ENCODE measurements at regions not wholly inside any gene's neighbourhood (a gene's known extent, or its start where the extent isn't known, plus 50 kb on each side); places are given as distances from the start of the nearest gene placed in this dataset.

DNA sequence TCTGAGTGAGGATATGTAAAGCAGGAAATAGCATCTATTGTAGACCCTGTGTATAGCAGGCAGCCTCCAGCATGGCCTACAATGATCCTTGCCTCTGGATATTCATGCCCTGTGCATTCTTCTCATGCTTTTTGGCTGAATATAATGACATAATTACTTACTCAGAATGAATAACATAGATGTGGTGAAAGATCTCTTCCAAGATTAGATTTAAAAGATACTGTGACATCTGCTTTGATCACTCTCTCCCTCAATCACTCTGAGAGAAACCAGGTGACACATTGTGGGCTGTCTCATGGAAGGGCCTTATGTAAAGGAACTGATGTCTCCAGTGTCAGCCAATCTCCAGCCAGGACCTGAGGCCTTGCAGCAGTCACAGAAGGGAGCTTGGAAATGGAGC lies 376.7 kb downstream of the DNAH5 start:
- H3K27me3 ChIP-seq (ENCODE audit: insufficient read depth, insufficient read length), result no peaks in the 10 kb centered on the region
- no peak for DNase-seq (ENCODE audit: low read depth, low spot score)
- no peaks in the 10 kb centered on the region for H3K4me1 ChIP-seq (ENCODE audit: insufficient read depth, insufficient read length)
- TF ChIP-seq SUZ12 (IDR thresholded peaks at IDR 0.05; ENCODE audit: extremely low read depth, insufficient read depth, insufficient read length) (no peak), ZNF274 (IDR thresholded peaks at IDR 0.05; ENCODE audit: low read depth, low read length) (no peak), YY1 (IDR thresholded peaks at IDR 0.05; ENCODE audit: insufficient read depth, insufficient read length) (no peak)
- no peak overlapping the region for H3K9ac ChIP-seq (ENCODE audit: insufficient read length, low read depth)
- no peaks in the 10 kb centered on the region for H3K9me3 ChIP-seq (ENCODE audit: insufficient read depth, low read length)
- H3K4me3 ChIP-seq (ENCODE audit: insufficient read length, low read depth), result no peak overlapping the region
- H3K36me3 ChIP-seq (ENCODE audit: insufficient read depth, insufficient read length, low read length), result no peaks in the 10 kb centered on the region

- DNase-seq (ENCODE audit: low read depth, low spot score), result no peak
- TF ChIP-seq YY1 (IDR thresholded peaks at IDR 0.05; ENCODE audit: insufficient read depth, insufficient read length) (no peak), SUZ12 (IDR thresholded peaks at IDR 0.05; ENCODE audit: extremely low read depth, insufficient read depth, insufficient read length) (no peak), ZNF274 (IDR thresholded peaks at IDR 0.05; ENCODE audit: low read depth, low read length) (no peak)
- Histone ChIP-seq H3K36me3 (ENCODE audit: insufficient read depth, insufficient read length, low read length) (no peaks in the 10 kb centered on the region), H3K9me3 (ENCODE audit: insufficient read depth, low read length) (no peaks in the 10 kb centered on the region), H3K4me1 (ENCODE audit: insufficient read depth, insufficient read length) (no peaks in the 10 kb centered on the region), H3K27me3 (ENCODE audit: insufficient read depth, insufficient read length) (no peaks in the 10 kb centered on the region), H3K4me3 (ENCODE audit: insufficient read length, low read depth) (no peak overlapping the region), H3K9ac (ENCODE audit: insufficient read length, low read depth) (no peak overlapping the region)
Observed at GRCh38 chr5:13566871-13567339, 377.6 kb downstream of the DNAH5 start.

DNA sequence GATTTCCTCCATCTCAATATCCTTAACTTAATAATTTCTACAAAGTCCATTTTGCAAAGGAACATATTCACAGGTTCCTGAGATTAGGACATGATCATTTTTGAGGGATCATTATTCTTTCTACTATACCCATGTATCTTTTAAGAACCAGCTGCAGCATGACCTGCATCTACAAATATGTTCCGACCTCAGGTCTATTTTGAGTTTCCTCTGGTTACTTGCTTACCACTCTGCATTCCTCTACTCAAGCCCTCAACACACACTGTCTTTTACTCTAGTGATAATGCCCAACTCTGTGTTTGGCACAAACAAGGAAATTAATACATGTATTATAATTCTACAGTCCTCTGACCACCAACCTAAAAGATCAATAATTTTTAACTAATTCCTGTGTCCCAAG lies 386.1 kb downstream of the DNAH5 start:
- DNase-seq (ENCODE audit: low read depth, low spot score), result no peak
- TF ChIP-seq ZNF274 (IDR thresholded peaks at IDR 0.05; ENCODE audit: low read depth, low read length) (no peak), YY1 (IDR thresholded peaks at IDR 0.05; ENCODE audit: insufficient read depth, insufficient read length) (no peak), SUZ12 (IDR thresholded peaks at IDR 0.05; ENCODE audit: extremely low read depth, insufficient read depth, insufficient read length) (no peak)
- no peak overlapping the region for H3K9ac ChIP-seq (ENCODE audit: insufficient read length, low read depth)

GRCh38 chr5:13553896-13554295 lies 390.6 kb downstream of the DNAH5 start:
- no peak overlapping the region for H3K9ac ChIP-seq (ENCODE audit: insufficient read length, low read depth)
- DNase-seq (ENCODE audit: low read depth, low spot score), result peak; percentile 5
- no peak for TF ChIP-seq ZNF274 (IDR thresholded peaks at IDR 0.05; ENCODE audit: low read depth, low read length)
- no peak for TF ChIP-seq SUZ12 (IDR thresholded peaks at IDR 0.05; ENCODE audit: extremely low read depth, insufficient read depth, insufficient read length)
- no peak for TF ChIP-seq YY1 (IDR thresholded peaks at IDR 0.05; ENCODE audit: insufficient read depth, insufficient read length)
- H3K4me1 ChIP-seq (ENCODE audit: insufficient read depth, insufficient read length), result no peaks in the 10 kb centered on the region
- no peak overlapping the region for H3K4me3 ChIP-seq (ENCODE audit: insufficient read length, low read depth)
- H3K36me3 ChIP-seq (ENCODE audit: insufficient read depth, insufficient read length, low read length), result no peaks in the 10 kb centered on the region
- no peaks in the 10 kb centered on the region for H3K27me3 ChIP-seq (ENCODE audit: insufficient read depth, insufficient read length)
- H3K9me3 ChIP-seq (ENCODE audit: insufficient read depth, low read length), result no peaks in the 10 kb centered on the region

More for the DNA sequence above, 386.1 kb downstream of the DNAH5 start:
- Histone ChIP-seq H3K4me3 (ENCODE audit: insufficient read length, low read depth) (no peak overlapping the region), H3K9me3 (ENCODE audit: insufficient read depth, low read length) (no peaks in the 10 kb centered on the region), H3K4me1 (ENCODE audit: insufficient read depth, insufficient read length) (no peaks in the 10 kb centered on the region), H3K27me3 (ENCODE audit: insufficient read depth, insufficient read length) (no peaks in the 10 kb centered on the region), H3K36me3 (ENCODE audit: insufficient read depth, insufficient read length, low read length) (no peaks in the 10 kb centered on the region)

DNA sequence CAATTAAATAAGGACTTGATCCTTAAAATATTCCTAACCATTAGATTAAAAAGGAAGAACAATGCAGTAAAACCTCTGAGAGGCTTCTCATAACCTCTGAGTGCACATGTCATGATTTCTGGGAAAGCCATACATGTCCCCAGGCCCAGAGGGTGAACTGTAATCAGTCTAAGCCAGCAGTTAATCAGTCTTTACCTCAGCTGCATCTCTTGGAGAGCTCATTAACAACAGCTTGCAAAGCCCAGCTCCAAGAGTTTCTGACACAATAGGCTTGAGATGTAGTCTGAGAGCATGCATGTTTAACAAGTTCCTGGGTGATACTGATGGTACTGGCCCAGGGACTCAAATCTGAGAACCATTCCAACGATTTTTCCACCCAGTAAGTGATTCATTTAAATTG lies 392.1 kb downstream of the DNAH5 start:
- Histone ChIP-seq H3K9ac (ENCODE audit: insufficient read length, low read depth) (no peak overlapping the region), H3K4me1 (ENCODE audit: insufficient read depth, insufficient read length) (no peaks in the 10 kb centered on the region), H3K9me3 (ENCODE audit: insufficient read depth, low read length) (no peaks in the 10 kb centered on the region), H3K36me3 (ENCODE audit: insufficient read depth, insufficient read length, low read length) (no peaks in the 10 kb centered on the region), H3K4me3 (ENCODE audit: insufficient read length, low read depth) (no peak overlapping the region), H3K27me3 (ENCODE audit: insufficient read depth, insufficient read length) (no peaks in the 10 kb centered on the region)
- no peak for TF ChIP-seq YY1 (IDR thresholded peaks at IDR 0.05; ENCODE audit: insufficient read depth, insufficient read length)
- no peak for TF ChIP-seq SUZ12 (IDR thresholded peaks at IDR 0.05; ENCODE audit: extremely low read depth, insufficient read depth, insufficient read length)
- TF ChIP-seq ZNF274 (IDR thresholded peaks at IDR 0.05; ENCODE audit: low read depth, low read length), result no peak
- DNase-seq (ENCODE audit: low read depth, low spot score), result no peak

DNA sequence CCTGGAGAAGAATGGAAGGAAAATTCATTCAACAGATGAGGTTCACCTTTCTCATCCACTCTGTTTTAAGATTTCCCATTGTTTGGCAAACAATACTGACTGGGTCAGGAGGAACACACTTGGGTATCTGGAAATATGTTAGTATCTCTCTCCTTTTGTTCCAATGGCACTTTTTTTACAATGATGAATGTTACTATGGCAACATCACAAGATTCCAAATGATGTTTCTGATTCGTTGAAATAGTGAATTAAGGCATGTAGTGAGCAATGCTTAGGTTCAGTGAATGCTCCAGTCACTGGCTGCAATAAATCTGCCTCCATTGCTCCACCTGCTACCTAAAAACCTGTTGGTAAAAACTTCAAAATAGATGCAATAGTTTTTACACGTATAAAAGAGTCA lies 392.8 kb downstream of the DNAH5 start:
- Histone ChIP-seq H3K4me1 (ENCODE audit: insufficient read depth, insufficient read length) (no peaks in the 10 kb centered on the region), H3K27me3 (ENCODE audit: insufficient read depth, insufficient read length) (no peaks in the 10 kb centered on the region), H3K9me3 (ENCODE audit: insufficient read depth, low read length) (no peaks in the 10 kb centered on the region), H3K36me3 (ENCODE audit: insufficient read depth, insufficient read length, low read length) (no peaks in the 10 kb centered on the region), H3K4me3 (ENCODE audit: insufficient read length, low read depth) (no peak overlapping the region), H3K9ac (ENCODE audit: insufficient read length, low read depth) (no peak overlapping the region)
- TF ChIP-seq YY1 (IDR thresholded peaks at IDR 0.05; ENCODE audit: insufficient read depth, insufficient read length) (no peak), SUZ12 (IDR thresholded peaks at IDR 0.05; ENCODE audit: extremely low read depth, insufficient read depth, insufficient read length) (no peak), ZNF274 (IDR thresholded peaks at IDR 0.05; ENCODE audit: low read depth, low read length) (no peak)
- no peak for DNase-seq (ENCODE audit: low read depth, low spot score)

DNA sequence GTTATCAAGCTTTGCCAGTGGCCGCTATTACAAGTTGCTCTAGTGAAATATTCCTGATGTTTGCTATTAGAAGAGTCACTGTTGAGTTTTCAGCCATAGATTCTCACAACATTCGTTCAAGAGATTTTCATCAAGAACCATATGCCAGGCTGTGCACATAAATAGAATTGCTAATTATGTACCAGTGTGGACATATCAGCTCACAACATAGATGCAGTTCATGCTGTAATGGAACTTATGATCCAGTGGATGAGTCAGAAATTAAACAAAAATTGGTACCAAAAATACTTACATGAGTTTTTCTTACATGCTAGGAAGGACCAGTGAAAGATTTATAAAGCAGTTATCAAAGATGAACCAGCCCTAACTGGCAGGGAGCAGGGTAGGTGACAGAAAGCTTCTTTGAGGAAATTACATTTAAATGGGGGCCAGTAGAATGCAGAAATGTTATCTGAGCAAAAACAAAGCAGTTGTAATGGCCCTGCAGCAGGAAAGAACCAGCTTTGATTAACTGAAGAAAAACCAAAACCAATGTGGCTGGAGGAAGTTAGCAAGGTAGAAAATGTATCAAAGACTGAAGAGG lies 404.2 kb downstream of the DNAH5 start:
- DNase-seq (ENCODE audit: low read depth, low spot score), result peak; percentile 3
- Histone ChIP-seq H3K27me3 (ENCODE audit: insufficient read depth, insufficient read length) (no peaks in the 10 kb centered on the region), H3K9ac (ENCODE audit: insufficient read length, low read depth) (no peak overlapping the region), H3K9me3 (ENCODE audit: insufficient read depth, low read length) (no peaks in the 10 kb centered on the region), H3K4me3 (ENCODE audit: insufficient read length, low read depth) (no peak overlapping the region), H3K4me1 (ENCODE audit: insufficient read depth, insufficient read length) (no peaks in the 10 kb centered on the region), H3K36me3 (ENCODE audit: insufficient read depth, insufficient read length, low read length) (no peaks in the 10 kb centered on the region)
- TF ChIP-seq YY1 (IDR thresholded peaks at IDR 0.05; ENCODE audit: insufficient read depth, insufficient read length), result no peak
- TF ChIP-seq SUZ12 (IDR thresholded peaks at IDR 0.05; ENCODE audit: extremely low read depth, insufficient read depth, insufficient read length), result no peak
- no peak for TF ChIP-seq ZNF274 (IDR thresholded peaks at IDR 0.05; ENCODE audit: low read depth, low read length)

Measured in NT2/D1 (cell line).